ENCODE measurements at regions not wholly inside any gene's neighbourhood (a gene's known extent, or its start where the extent isn't known, plus 50 kb on each side); places are given as distances from the start of the nearest gene placed in this dataset.

DNA sequence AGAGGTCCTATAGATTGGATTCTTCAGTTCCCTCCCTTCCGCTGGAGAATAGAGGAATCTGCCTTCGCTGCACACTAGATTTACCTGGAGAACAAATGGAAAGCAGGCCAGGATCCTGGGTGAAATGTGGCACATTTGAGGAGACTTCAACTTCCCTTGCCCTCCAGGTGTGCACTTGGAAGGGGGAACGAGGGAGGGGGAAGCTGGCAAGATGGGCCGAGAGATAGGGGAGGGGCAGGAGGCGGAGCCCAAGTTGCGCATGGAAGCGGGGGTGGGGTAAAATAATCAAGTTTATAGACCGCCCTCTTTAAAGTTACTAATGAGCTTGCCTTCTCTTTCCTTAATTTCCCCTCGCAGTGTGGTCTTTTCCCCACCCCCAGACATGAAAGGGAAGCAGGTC is 155.7 kb upstream of the CAMK1G start:
- intact Hi-C loops (cut with DNase I), result no loop called here
- TF ChIP-seq, protein P1, sequence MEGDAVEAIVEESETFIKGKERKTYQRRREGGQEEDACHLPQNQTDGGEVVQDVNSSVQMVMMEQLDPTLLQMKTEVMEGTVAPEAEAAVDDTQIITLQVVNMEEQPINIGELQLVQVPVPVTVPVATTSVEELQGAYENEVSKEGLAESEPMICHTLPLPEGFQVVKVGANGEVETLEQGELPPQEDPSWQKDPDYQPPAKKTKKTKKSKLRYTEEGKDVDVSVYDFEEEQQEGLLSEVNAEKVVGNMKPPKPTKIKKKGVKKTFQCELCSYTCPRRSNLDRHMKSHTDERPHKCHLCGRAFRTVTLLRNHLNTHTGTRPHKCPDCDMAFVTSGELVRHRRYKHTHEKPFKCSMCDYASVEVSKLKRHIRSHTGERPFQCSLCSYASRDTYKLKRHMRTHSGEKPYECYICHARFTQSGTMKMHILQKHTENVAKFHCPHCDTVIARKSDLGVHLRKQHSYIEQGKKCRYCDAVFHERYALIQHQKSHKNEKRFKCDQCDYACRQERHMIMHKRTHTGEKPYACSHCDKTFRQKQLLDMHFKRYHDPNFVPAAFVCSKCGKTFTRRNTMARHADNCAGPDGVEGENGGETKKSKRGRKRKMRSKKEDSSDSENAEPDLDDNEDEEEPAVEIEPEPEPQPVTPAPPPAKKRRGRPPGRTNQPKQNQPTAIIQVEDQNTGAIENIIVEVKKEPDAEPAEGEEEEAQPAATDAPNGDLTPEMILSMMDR (IDR thresholded peaks at IDR 0.05), result no peak
- TF ChIP-seq POLR2A (IDR thresholded peaks at IDR 0.05) (no peak), EP300 (IDR thresholded peaks at IDR 0.05) (no peak), POLR2AphosphoS5 (IDR thresholded peaks at IDR 0.05) (no peak)
- H3K9me3 ChIP-seq, result no peaks in the 10 kb centered on the region
- no peak overlapping the region for H3K4me3 ChIP-seq
- 67 to 81% methylated on average over 9 of the region's 9 CpGs for WGBS, 2 donors
- H3K27ac ChIP-seq, result no peak overlapping the region
- DNase-seq, result no peak
- H3K4me1 ChIP-seq, result no peaks in the 10 kb centered on the region
- H3K27me3 ChIP-seq, result no peaks in the 10 kb centered on the region
- no peaks in the 10 kb centered on the region for H3K36me3 ChIP-seq

GRCh38 chr1:209428241-209428921 is 155.1 kb upstream of the CAMK1G start:
- intact Hi-C loops (cut with DNase I), result no loop called here
- H3K4me3 ChIP-seq, result no peak overlapping the region
- H3K27me3 ChIP-seq, result no peaks in the 10 kb centered on the region
- no peaks in the 10 kb centered on the region for H3K9me3 ChIP-seq
- TF ChIP-seq POLR2AphosphoS5 (IDR thresholded peaks at IDR 0.05) (no peak), EP300 (IDR thresholded peaks at IDR 0.05) (no peak), POLR2A (IDR thresholded peaks at IDR 0.05) (no peak)
- TF ChIP-seq, protein P1 (IDR thresholded peaks at IDR 0.05), result no peak
- no peak for DNase-seq
- no peak overlapping the region for H3K27ac ChIP-seq
- no peaks in the 10 kb centered on the region for H3K4me1 ChIP-seq
- no peaks in the 10 kb centered on the region for H3K36me3 ChIP-seq
- 68 to 69% methylated on average over 10 of the region's 10 CpGs for WGBS, 2 donors

DNA sequence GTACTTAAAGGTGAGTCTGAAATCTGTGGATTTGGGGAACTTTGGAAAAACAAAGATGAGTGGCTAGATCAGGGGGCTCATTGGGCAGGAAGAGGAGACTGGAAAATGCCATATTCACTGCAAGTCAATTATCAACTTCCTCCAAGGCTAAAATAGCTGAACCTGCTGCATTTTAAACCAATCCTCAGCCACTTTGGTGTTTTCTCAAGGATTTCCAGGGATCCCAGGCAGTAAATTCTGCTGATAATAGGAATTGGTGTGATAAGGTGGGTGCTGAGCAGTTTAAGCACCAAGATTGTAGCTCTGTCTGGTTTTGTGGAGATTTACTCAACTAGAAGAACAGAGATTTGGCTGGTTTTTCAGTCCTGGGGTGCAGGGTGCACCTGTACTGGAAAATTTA is 153.9 kb upstream of the CAMK1G start:
- Histone ChIP-seq H3K4me3 (no peak overlapping the region), H3K27ac (no peak overlapping the region), H3K27me3 (no peaks in the 10 kb centered on the region), H3K9me3 (no peaks in the 10 kb centered on the region), H3K4me1 (no peaks in the 10 kb centered on the region), H3K36me3 (no peaks in the 10 kb centered on the region)
- no peak for DNase-seq
- intact Hi-C loops (cut with DNase I), result no loop called here
- TF ChIP-seq POLR2AphosphoS5 (IDR thresholded peaks at IDR 0.05) (no peak), POLR2A (IDR thresholded peaks at IDR 0.05) (no peak), EP300 (IDR thresholded peaks at IDR 0.05) (no peak)

- no peak for DNase-seq
- Histone ChIP-seq H3K9me3 (no peaks in the 10 kb centered on the region), H3K27me3 (no peaks in the 10 kb centered on the region), H3K27ac (no peak overlapping the region), H3K4me3 (no peak overlapping the region), H3K36me3 (no peaks in the 10 kb centered on the region), H3K4me1 (no peaks in the 10 kb centered on the region)
- TF ChIP-seq, protein P1 (IDR thresholded peaks at IDR 0.05), result no peak
- TF ChIP-seq POLR2AphosphoS5 (IDR thresholded peaks at IDR 0.05), result no peak
- TF ChIP-seq EP300 (IDR thresholded peaks at IDR 0.05), result no peak
- TF ChIP-seq POLR2A (IDR thresholded peaks at IDR 0.05), result no peak
- WGBS, 2 donors, result 80 to 83% methylated on average over 3 of the region's 3 CpGs
- intact Hi-C loops (cut with DNase I), result no loop called here
Observed at GRCh38 chr1:209430107-209430506, 153.4 kb upstream of the CAMK1G start.

GRCh38 chr1:209430821-209431259 is 152.7 kb upstream of the CAMK1G start:
- no peaks in the 10 kb centered on the region for H3K4me1 ChIP-seq
- no peak for DNase-seq
- intact Hi-C loops (cut with DNase I), result no loop called here
- H3K27ac ChIP-seq, result no peak overlapping the region
- no peaks in the 10 kb centered on the region for H3K36me3 ChIP-seq
- 84 to 90% methylated on average over 5 of the region's 5 CpGs for WGBS, 2 donors
- TF ChIP-seq EP300 (IDR thresholded peaks at IDR 0.05), result no peak
- TF ChIP-seq, protein P1 (IDR thresholded peaks at IDR 0.05), result no peak
- H3K9me3 ChIP-seq, result no peaks in the 10 kb centered on the region
- H3K27me3 ChIP-seq, result no peaks in the 10 kb centered on the region
- no peak overlapping the region for H3K4me3 ChIP-seq

Data from sigmoid colon (tissue), 6 donors.